B cell (primary cell): ENCODE measurements at regions not wholly inside any gene's neighbourhood (a gene's known extent, or its start where the extent isn't known, plus 50 kb on each side); places are given as distances from the start of the nearest gene placed in this dataset.

Source experiments
- EZH2 ChIP-seq: IDR thresholded peaks from 2 replicates; pipeline ENCODE4 v1.6.1; 2012; ENCODE audit warnings: borderline replicate concordance, low read depth, mild to moderate bottlenecking, moderate library complexity, low read length; ENCODE audit not compliant: insufficient read depth, poor library complexity, severe bottlenecking
- TF ChIP-seq, protein P1 (sequence below): fragments of 200-600 bp; IDR thresholded peaks from one replicate; pipeline ENCODE4 v1.8.0; 2022; ENCODE audit warnings: antibody characterized with exemption, mild to moderate bottlenecking

DNA sequence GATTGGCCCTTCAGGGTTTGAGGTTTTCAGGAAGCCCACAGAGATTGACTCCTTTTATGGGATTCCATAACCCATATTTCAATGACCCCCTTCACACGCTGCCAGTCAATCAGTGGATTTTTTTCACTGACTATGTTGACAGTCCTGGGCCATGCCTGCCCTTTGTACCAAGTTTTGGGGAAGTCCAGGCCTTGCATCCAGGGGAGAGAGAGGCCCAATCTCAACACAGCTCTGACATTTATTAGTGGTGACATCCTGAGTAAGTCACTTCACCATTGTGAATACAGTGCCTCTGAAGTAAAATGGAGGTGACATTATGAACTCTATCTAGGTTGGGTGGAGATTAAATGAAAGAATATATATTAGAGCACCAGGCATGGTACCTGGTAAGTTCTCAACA, 181.1 kb downstream of the NUFIP1 start:
- TF ChIP-seq, protein P1, sequence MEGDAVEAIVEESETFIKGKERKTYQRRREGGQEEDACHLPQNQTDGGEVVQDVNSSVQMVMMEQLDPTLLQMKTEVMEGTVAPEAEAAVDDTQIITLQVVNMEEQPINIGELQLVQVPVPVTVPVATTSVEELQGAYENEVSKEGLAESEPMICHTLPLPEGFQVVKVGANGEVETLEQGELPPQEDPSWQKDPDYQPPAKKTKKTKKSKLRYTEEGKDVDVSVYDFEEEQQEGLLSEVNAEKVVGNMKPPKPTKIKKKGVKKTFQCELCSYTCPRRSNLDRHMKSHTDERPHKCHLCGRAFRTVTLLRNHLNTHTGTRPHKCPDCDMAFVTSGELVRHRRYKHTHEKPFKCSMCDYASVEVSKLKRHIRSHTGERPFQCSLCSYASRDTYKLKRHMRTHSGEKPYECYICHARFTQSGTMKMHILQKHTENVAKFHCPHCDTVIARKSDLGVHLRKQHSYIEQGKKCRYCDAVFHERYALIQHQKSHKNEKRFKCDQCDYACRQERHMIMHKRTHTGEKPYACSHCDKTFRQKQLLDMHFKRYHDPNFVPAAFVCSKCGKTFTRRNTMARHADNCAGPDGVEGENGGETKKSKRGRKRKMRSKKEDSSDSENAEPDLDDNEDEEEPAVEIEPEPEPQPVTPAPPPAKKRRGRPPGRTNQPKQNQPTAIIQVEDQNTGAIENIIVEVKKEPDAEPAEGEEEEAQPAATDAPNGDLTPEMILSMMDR, result no peak
- no peak for TF ChIP-seq EZH2
